ENCODE measurements at regions not wholly inside any gene's neighbourhood (a gene's known extent, or its start where the extent isn't known, plus 50 kb on each side); places are given as distances from the start of the nearest gene placed in this dataset. TPM values are rescaled to one million over a fixed set of nuclear protein-coding genes. Genes with fewer than 3 reads are reported as not detected.
A peak's percentile ranks its signal among the peaks of the same experiment; 100 is the strongest.

- H3K9me3 Mint-ChIP-seq (ENCODE audit: insufficient read depth), result no peaks in the 10 kb centered on the region
- POLR2A ChIA-PET, result interaction anchor here (1.1 to 2.7 kb wide), 2 partner anchors 11 to 54 kb away, joined by 4 to 24 read pairs; no protein-coding TSS in a partner anchor
- peak overlapping the region; percentile 89 for H3K4me3 Mint-ChIP-seq
- peaks cover 6% of the 10 kb centered on the region for H3K36me3 Mint-ChIP-seq (ENCODE audit: low read depth)
- H3K27ac Mint-ChIP-seq, result peak overlapping the region; percentile 35
- H3K27me3 Mint-ChIP-seq (ENCODE audit: low read depth), result no peaks in the 10 kb centered on the region
- H3K4me1 Mint-ChIP-seq (ENCODE audit: low read depth), result peaks cover 35% of the 10 kb centered on the region
- ATAC-seq, result no peak
- peak; percentile 29 for DNase-seq
- CTCF ChIA-PET, result interaction anchor here (1.2 to 3.4 kb wide), 6 partner anchors 10 to 66 kb away, joined by 6 to 29 read pairs (median 14); partner anchors contain the start of gene GSE1
Measured at GRCh38 chr16:85557971-85558657, 55.0 kb upstream of the GSE1 start.

GRCh38 chr16:85560932-85561247, 52.2 kb upstream of the GSE1 start:
- Mint-ChIP-seq H3K9me3 (ENCODE audit: insufficient read depth) (no peaks in the 10 kb centered on the region), H3K4me1 (ENCODE audit: low read depth) (peaks cover 46% of the 10 kb centered on the region), H3K36me3 (ENCODE audit: low read depth) (peaks cover 3% of the 10 kb centered on the region), H3K27me3 (ENCODE audit: low read depth) (no peaks in the 10 kb centered on the region), H3K4me3 (no peak overlapping the region), H3K27ac (no peak overlapping the region)
- CTCF ChIA-PET, result no interaction called here
- POLR2A ChIA-PET, result interaction anchor here (2.2 kb wide), 1 partner anchor 9 kb away, joined by 8 read pairs; no protein-coding TSS in a partner anchor
- DNase-seq (no peak), ATAC-seq (no peak)

- Mint-ChIP-seq H3K27me3 (ENCODE audit: low read depth) (no peaks in the 10 kb centered on the region), H3K4me3 (no peak overlapping the region)
- POLR2A ChIA-PET, result interaction anchor here (2.2 kb wide), 1 partner anchor 8 kb away, joined by 8 read pairs; no protein-coding TSS in a partner anchor
Measured at GRCh38 chr16:85561248-85562092, 51.7 kb upstream of the GSE1 start.

GRCh38 chr16:85562093-85562786, 50.9 kb upstream of the GSE1 start:
- H3K9me3 Mint-ChIP-seq (ENCODE audit: insufficient read depth), result no peaks in the 10 kb centered on the region
- no peak overlapping the region for H3K4me3 Mint-ChIP-seq
- ATAC-seq (no peak), DNase-seq (no peak)
- H3K4me1 Mint-ChIP-seq (ENCODE audit: low read depth), result peaks cover 56% of the 10 kb centered on the region
- no peak overlapping the region for H3K27ac Mint-ChIP-seq
- ChIA-PET POLR2A (no interaction called here), CTCF (interaction anchor here (1.1 to 1.2 kb wide), 2 partner anchors 49 to 54 kb away, joined by 4 read pairs; no protein-coding TSS in a partner anchor)
- H3K36me3 Mint-ChIP-seq (ENCODE audit: low read depth), result peaks cover 3% of the 10 kb centered on the region
- no peaks in the 10 kb centered on the region for H3K27me3 Mint-ChIP-seq (ENCODE audit: low read depth)

More at GRCh38 chr16:85561248-85562092, 51.7 kb upstream of the GSE1 start:
- CTCF ChIA-PET, result interaction anchor here (1.1 to 1.2 kb wide), 2 partner anchors 49 to 55 kb away, joined by 4 read pairs; no protein-coding TSS in a partner anchor
- Mint-ChIP-seq H3K36me3 (ENCODE audit: low read depth) (peaks cover 3% of the 10 kb centered on the region), H3K9me3 (ENCODE audit: insufficient read depth) (no peaks in the 10 kb centered on the region), H3K27ac (no peak overlapping the region), H3K4me1 (ENCODE audit: low read depth) (peaks cover 52% of the 10 kb centered on the region)
- no peak for ATAC-seq
- no peak for DNase-seq

- peaks cover 55% of the 10 kb centered on the region for H3K4me1 Mint-ChIP-seq (ENCODE audit: low read depth)
- ATAC-seq, result no peak
Measured at GRCh38 chr16:85563034-85563433, 50.1 kb upstream of the GSE1 start.

More at GRCh38 chr16:85563034-85563433, 50.1 kb upstream of the GSE1 start:
- no peaks in the 10 kb centered on the region for H3K27me3 Mint-ChIP-seq (ENCODE audit: low read depth)
- CTCF ChIA-PET, result interaction anchor here (2.5 kb wide), 1 partner anchor 53 kb away, joined by 11 read pairs; no protein-coding TSS in a partner anchor
- no peak overlapping the region for H3K4me3 Mint-ChIP-seq
- no peaks in the 10 kb centered on the region for H3K9me3 Mint-ChIP-seq (ENCODE audit: insufficient read depth)
- no peak for DNase-seq
- no peak overlapping the region for H3K27ac Mint-ChIP-seq
- POLR2A ChIA-PET, result interaction anchor here (1.7 kb wide), 1 partner anchor 8 kb away, joined by 6 read pairs; no protein-coding TSS in a partner anchor
- peaks cover 3% of the 10 kb centered on the region for H3K36me3 Mint-ChIP-seq (ENCODE audit: low read depth)

Small RNAs in the stretch of these regions (microRNA-seq; reads per million reads assigned to microRNA genes)
- gene MIR5093, result not detected
